ENCODE measurements at regions not wholly inside any gene's neighbourhood (a gene's known extent, or its start where the extent isn't known, plus 50 kb on each side); places are given as distances from the start of the nearest gene placed in this dataset.

- TF ChIP-seq TAF1 (conservative IDR thresholded peaks at IDR 0.05), result no peak
- no peak for TF ChIP-seq EGR1 (IDR thresholded peaks at IDR 0.05; ENCODE audit: low read depth in 2 of 2)
- no peak for TF ChIP-seq CTCF (IDR thresholded peaks at IDR 0.05; ENCODE audit: low read depth, low read length, missing input control)
- no peak for TF ChIP-seq FOXA2 (IDR thresholded peaks at IDR 0.05)
- TF ChIP-seq ATF3 (IDR thresholded peaks at IDR 0.05), result no peak
- TF ChIP-seq ZBTB33 (IDR thresholded peaks at IDR 0.05), result no peak
- no peak for TF ChIP-seq SP1 (IDR thresholded peaks at IDR 0.05)
- no peak for TF ChIP-seq YY1 (IDR thresholded peaks at IDR 0.05)
- Histone ChIP-seq H3K9ac (ENCODE audit: low read depth in 1 of 2, low read length in 2 of 2) (peak overlapping the region in 1 of 2 donors; percentile 50), H3K4me3 (ENCODE audit: low read depth in 1 of 3, low read length in 3 of 3) (no peak overlapping the region), H3K36me3 (ENCODE audit: control insufficient read depth in 4 of 4, insufficient read depth in 3 of 4, low read depth in 1 of 4, low read length in 3 of 4) (no peaks in the 10 kb centered on the region), H3K27me3 (ENCODE audit: control insufficient read depth in 4 of 4, insufficient read depth in 4 of 4, low read length in 3 of 4) (no peaks in the 10 kb centered on the region), H3K4me1 (ENCODE audit: control insufficient read depth in 4 of 4, insufficient read depth in 4 of 4, low read length in 3 of 4) (peaks cover 16 to 44% (median 31%) of the 10 kb centered on the region in 4 donors), H3K27ac (ENCODE audit: low read depth in 1 of 2, low read length in 2 of 2) (peak overlapping the region; percentile 45 to 70), H3K9me3 (ENCODE audit: control insufficient read depth in 4 of 4, low read length in 3 of 4) (no peaks in the 10 kb centered on the region)
- WGBS, result 67% methylated on average over 7 of the region's 7 CpGs
- DNase-seq (ENCODE audit: low spot score), result no peak
Observed at GRCh38 chr2:42978887-42979415, 186.6 kb upstream of the HAAO start.

- peaks cover 16 to 44% (median 31%) of the 10 kb centered on the region in 4 donors for H3K4me1 ChIP-seq (ENCODE audit: control insufficient read depth in 4 of 4, insufficient read depth in 4 of 4, low read length in 3 of 4)
- DNase-seq (ENCODE audit: low spot score), result no peak
- peak; percentile 22 for TF ChIP-seq SP1 (IDR thresholded peaks at IDR 0.05)
- peak; percentile 82 for TF ChIP-seq YY1 (IDR thresholded peaks at IDR 0.05)
- no peak for TF ChIP-seq FOXA1 (IDR thresholded peaks at IDR 0.05)
- TF ChIP-seq HNF4A (conservative IDR thresholded peaks at IDR 0.05), result peak in 1 of 2 donors; percentile 23
- TF ChIP-seq MAX (IDR thresholded peaks at IDR 0.05), result no peak
- TF ChIP-seq RAD21 (IDR thresholded peaks at IDR 0.05), result peak in 1 of 2 donors; percentile 44
- TF ChIP-seq RXRA (IDR thresholded peaks at IDR 0.05), result peak in 1 of 2 donors; percentile 45
- H3K9ac ChIP-seq (ENCODE audit: low read depth in 1 of 2, low read length in 2 of 2), result no peak overlapping the region
- no peaks in the 10 kb centered on the region for H3K9me3 ChIP-seq (ENCODE audit: control insufficient read depth in 4 of 4, low read length in 3 of 4)
- H3K27ac ChIP-seq (ENCODE audit: low read depth in 1 of 2, low read length in 2 of 2), result peak overlapping the region; percentile 29 to 45
- WGBS, result 62% methylated on average over 5 of the region's 5 CpGs
- no peaks in the 10 kb centered on the region for H3K36me3 ChIP-seq (ENCODE audit: control insufficient read depth in 4 of 4, insufficient read depth in 3 of 4, low read depth in 1 of 4, low read length in 3 of 4)
- H3K4me3 ChIP-seq (ENCODE audit: low read depth in 1 of 3, low read length in 3 of 3), result no peak overlapping the region
- no peaks in the 10 kb centered on the region for H3K27me3 ChIP-seq (ENCODE audit: control insufficient read depth in 4 of 4, insufficient read depth in 4 of 4, low read length in 3 of 4)
Observed at GRCh38 chr2:42978175-42978886, 185.9 kb upstream of the HAAO start.

Measured in liver (tissue), 8 donors.